ENCODE measurements at regions not wholly inside any gene's neighbourhood (a gene's known extent, or its start where the extent isn't known, plus 50 kb on each side); places are given as distances from the start of the nearest gene placed in this dataset.

GRCh38 chr4:58740897-58741296 lies 1630.7 kb upstream of the IGFBP7 start:
- TF ChIP-seq ZNF576 (CRISPR knock-in tag; IDR thresholded peaks at IDR 0.05) = no peak
- TF ChIP-seq FOXJ3 (CRISPR knock-in tag; IDR thresholded peaks at IDR 0.05; ENCODE audit: borderline replicate concordance) = no peak
- TF ChIP-seq NFE2L2 (IDR thresholded peaks at IDR 0.05; ENCODE audit: low read length) = no peak
- no peak for TF ChIP-seq NCOR1 (IDR thresholded peaks at IDR 0.05; ENCODE audit: borderline replicate concordance, low read length)

Measured in HepG2 (cell line).